HG03342 (cell line): ENCODE measurements at regions not wholly inside any gene's neighbourhood (a gene's known extent, or its start where the extent isn't known, plus 50 kb on each side); places are given as distances from the start of the nearest gene placed in this dataset.

Experiments used
- ATAC-seq: cut with Tn5 transposase; IDR thresholded peaks from one replicate; pipeline ENCODE4 v1.9.1; 2021; ENCODE audit warnings: mild to moderate bottlenecking, moderate library complexity; ENCODE audit not compliant: unreplicated experiment

DNA sequence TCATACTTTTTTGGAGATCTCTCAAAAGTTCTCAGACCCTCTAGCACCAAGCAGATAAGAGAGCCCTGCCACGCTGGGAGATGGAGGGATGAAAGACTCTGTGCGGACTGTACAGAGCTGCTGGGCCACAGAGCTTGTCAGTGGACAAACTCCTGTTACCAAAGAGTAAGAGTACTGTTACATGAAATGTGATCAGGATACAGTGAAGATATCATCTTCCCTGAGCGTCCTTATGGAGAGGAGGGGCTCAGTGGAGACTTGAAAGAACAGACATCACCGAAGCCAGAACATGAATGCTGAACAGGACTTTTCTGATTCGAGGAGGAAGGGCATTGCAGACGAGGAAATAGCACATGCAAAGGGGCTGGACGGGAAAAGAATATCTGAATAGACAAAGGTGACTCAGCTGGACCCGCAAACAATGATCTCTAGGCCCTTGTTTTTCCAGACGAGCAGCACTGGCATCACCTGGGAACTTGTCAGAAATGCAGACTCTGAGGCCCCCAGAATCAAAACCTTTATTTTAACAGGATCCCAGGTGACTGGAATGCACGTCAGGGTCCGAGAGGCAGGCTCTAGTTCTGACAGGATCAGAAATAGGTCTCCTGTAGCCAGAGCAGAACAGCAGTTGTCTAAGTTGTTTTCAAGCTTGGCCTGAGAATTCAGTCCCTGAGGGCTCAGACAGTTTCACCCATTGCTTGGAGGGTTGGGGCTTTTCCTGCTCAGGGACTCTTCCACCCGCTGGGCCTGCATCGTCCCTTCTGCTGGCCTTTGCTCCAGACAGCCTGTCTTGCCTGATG, 277.9 kb downstream of the RPLP1 start:
- no peak for ATAC-seq

DNA sequence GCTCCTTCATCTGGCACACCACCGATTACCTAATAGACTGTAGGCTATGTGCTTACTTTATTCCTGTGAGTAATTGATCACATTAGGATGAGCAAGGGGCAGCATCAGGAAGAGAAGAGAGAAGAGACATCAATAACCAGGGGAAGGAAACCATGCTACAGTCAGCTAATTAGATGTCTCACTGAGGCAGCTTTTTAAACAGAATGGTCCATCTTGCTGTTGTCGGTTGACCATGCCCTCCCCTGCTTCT, 278.4 kb downstream of the RPLP1 start:
- ATAC-seq: no peak

DNA sequence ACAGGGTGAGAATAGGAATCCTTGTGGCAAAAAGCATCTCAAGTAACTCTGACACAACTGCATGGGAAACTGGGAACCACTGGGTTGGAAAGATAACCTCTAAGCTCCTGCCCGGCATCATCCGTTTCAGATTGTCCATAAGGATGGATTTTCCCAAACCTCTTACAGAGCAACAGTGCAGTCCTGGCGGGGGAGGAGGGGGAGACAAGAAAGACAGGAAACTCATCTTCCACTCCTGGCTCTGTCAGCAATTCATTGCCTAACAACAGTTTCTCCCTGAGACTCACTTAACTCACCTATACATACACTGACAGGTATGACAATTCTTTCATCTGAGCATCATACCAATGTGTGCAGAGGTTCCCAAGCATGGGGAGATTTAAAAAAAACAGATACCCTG, 279.0 kb downstream of the RPLP1 start:
- ATAC-seq: no peak

DNA sequence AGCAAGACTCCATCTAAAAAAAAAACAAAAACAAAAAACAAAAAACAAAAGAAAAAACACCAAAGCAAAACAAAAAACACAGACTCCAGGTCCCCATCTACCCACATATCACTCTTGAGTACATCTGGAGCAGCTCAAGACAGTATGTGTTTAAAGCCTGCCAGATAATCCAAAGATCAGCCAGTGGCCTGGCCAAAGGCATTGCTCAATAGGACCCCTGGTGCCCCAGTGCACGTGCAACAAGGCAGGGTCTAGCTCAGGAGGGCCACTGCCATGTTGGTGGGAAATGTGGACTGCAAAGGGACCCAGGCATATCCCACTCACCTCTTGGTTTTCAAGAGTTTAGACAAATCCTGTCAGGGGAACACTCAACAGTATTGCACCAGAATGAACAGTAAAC, 279.5 kb downstream of the RPLP1 start:
- ATAC-seq: no peak

DNA sequence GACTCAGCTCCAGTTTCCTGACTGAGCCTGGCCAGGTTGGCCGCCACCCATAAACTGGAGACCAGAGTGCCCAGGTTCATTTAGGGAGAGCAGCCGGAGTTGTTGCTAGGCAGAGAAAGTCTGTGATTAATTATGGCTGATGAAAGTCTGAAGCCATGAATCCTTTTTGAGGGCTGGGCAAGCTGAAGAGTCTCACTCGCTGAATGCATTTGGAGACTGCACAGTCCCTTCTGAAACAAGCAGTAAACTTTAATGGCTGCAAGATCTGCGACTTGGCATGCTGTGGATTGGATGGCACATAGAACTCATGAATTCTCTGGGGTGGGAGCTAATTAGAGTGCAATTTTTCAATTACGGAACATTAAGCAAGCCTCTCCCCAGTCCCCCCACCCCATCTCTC, 282.1 kb downstream of the RPLP1 start:
- no peak for ATAC-seq

DNA sequence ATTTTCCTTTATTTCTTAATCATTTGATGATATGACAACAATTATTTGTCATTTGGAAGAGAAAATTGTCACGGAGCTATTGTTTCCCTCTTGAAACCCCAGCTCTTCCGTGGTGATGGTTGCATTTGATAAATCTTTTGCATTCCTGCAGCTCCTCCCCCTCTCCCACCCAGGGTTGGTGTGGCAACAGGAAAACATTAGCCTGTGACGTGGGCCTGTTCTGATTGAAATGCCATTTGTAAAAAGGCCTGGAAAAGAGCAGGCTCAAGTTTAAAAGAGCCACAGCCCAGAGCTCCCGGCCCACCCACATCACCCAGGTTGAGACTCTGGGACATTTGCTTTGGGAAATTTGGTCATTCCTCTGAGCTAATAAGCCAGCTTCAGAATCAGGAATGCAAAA, 282.5 kb downstream of the RPLP1 start:
- no peak for ATAC-seq

DNA sequence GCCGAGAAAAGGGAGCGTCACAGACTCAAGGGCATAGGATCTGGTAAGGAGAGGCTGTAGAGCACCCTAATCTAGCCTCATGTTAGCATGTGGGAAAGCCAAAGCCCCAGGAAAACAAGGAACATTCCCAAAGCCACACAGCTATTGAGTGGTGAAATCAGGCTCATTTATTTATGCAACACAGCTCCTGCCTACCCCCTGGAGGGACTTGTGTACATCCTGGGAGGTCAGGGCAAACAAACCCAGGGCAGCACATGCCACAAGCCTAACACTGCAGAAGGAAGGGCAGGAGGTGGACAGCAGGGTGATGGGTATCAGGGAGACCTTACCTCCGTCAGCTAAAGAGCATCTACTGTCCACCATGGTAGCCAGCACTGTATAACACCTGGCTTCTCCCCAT, 283.5 kb downstream of the RPLP1 start:
- ATAC-seq: no peak

DNA sequence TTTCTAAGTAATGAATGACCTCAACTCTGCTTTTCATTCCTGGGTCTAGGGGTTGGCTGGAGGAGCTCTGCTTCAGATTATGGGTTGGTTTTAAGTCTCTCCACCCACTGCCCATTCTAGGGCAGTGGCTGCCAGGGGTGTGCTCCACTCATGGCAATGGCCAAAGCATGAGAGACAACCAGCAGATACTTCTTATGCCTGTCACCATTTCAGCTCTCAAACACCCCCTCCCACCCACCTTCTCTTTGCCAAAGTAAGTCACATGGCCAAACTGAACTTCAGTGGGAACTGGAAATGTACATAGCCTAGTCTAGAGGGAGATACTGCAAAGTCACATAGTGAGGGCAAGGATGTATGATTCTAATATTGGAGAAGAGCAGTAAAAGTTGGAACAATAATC, 285.3 kb downstream of the RPLP1 start:
- ATAC-seq: no peak

DNA sequence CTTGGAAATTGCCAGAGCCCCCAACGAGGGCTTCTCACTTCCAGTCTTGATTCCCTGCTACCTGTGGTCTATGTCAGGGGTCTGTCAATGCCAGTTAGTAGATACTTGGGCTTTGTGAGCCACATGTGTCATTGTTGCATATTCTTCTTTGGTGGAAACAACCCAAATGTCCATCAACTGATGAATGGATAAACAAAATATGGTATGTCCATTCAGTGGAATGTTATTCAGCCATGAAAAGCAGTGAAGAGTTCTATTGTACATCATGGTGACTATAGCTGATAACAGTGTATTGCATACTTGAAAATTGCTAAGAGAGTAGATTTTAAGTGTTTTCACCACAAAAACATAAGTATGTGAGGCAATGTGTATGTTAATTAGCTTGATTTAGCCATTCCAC, 288.1 kb downstream of the RPLP1 start:
- ATAC-seq: no peak

DNA sequence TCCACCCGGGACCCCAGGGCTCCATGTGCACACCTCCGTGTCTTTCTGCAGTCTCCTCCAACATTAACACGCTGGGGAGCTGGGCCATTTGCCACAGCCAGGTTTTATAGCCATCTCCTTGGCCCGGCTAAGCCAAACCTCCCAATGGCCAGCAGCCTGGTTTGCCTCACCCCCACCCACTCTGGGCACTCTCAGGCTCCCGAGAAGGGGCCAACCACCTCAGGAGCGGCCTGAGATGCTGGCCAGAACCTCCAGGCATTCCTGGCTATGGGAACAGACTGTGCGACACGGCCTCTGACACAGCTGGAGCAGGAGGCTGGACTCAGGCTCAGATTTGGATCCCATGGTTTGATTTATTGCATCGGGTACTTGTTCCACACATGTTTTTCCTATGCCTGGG, 289.7 kb downstream of the RPLP1 start:
- ATAC-seq: no peak

DNA sequence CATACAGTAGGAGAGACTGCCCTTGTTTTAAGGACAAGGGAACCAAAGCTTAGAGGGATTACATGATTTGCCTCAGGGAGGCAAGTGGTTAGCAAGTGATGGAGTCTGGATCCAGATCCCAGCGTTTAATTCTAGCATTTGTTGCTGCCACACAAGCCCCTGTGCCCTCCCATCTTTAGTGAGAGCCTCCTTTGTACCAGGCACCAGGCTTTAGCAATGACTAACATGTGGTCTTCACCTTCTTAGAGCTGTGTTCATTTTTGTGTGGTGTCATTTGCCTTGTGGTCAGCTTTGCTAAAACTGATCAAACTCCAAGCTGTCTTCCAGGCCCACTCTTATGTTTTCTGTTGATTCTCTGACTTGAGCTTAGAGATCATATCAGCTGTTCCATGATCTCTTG, 290.5 kb downstream of the RPLP1 start:
- ATAC-seq: no peak

DNA sequence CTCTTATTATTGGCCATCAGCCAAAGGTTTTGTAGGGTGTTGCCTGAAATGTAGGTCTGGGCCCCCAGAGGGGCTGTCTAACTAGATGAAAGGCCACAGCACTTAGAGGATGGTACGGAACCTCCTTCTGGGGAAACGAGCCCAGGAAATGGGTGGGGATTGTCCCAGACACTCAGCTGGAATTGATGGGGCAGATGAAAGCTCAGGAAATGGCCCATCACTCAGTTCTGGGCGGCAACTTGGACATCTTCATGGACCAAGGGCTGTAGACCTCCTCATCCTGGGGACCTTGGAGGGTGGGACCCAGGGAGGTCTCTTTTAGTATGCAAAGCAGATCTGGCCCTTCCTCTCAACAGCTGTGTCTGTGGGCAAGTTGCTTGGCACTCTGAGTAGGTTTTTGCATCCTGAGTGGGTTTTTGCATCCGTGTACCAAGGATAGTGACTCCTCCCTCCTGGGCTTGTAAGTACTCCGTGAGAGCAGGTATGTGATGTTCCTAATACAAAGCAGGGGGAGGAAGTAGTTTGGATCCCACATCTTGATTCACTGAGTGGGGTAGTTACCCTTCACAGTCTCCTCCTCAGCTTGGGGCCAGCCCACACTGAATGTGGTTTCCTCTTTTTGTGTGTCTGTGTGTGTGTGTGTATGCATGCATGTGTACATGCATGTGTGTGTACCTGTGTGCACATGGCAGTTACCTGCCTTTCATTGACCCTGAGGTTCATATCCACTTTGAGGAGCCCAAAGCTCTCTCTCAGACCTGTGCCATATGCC, 292.0 kb downstream of the RPLP1 start:
- no peak for ATAC-seq

DNA sequence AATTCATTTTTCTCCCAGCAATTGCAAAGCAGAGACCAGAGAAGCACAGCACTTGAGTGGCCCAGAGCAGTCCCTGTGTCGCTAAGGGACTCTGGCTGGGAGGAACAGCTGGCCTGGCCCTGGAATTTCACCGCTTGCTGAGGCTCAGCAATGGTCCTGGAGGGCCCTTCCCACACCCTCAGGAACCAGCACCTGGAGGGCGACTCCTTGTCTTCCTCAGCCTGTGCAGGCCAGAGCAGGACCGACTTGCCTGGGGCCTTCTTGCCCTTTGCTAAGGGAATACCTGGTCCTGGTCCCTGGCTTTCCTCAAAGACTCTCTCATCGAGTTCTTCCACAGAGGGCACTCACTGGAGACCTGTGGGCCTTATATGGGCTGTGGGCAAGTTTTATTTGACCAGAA, 294.6 kb downstream of the RPLP1 start:
- ATAC-seq: no peak

DNA sequence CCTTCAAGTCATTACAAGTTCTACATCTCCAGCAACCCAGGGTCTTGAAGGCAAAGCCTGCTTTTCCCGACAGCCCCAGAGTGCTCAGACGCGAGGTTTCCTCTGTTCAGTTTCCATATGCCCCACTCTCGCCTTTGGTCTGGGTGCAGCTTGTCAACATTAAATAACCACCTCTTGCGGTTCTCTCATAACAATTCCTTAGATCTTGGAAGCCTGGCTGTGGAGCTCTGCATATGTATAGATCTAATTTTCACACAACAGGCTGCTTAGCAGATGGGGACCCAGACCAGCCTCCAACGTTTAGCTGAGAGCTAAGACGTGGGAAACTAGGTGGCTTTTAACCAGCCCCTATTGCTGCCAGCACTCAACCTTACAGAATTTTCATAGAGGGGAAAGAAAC, 295.5 kb downstream of the RPLP1 start:
- ATAC-seq: no peak

DNA sequence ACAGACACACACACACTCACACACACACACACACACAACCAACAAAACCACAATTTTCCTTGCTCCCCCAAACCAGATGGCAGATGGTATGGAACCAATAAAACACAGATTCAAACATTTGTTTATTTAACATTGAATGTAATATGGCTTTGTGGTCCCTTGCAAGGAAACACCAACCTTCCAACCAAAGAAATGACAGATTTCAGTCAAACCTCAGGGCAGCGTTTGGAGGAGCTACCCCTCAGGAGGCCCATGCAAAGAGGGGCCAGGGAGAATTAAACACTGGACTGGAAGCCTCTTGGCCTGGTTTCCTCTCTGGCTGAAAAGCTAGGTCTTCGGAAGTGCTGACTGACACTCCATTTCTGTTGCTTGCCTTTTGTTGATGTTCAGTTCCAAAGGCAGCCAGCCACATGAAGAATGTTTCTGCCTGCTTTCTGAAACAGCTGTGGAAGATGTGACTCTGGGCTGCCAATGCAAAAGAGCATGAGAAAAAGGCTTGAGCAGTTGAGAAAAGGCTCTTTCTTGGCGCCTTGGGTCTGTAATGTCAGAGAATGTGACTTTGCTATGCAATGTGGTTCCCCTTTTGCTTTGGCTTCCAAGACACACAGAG, 296.1 kb downstream of the RPLP1 start:
- no peak for ATAC-seq

DNA sequence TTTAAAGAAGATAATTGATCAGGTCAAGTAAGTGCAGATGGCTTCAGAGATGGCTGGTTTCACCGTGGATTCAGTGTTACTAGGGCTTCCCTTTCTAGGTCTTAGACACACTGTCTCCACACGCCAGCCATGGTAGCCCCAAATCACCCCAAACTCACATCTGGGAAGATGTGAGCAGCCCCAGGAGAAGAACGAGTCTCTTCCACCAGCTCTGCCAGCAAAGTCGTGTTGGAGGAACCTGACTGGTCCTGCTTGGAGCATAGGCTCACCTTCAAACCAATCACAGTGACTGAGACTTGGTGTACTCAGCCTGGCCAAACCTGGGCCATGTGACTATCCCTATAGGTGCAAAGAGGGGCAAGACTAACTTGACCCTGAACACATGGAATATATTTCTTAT, 296.7 kb downstream of the RPLP1 start:
- ATAC-seq: no peak

DNA sequence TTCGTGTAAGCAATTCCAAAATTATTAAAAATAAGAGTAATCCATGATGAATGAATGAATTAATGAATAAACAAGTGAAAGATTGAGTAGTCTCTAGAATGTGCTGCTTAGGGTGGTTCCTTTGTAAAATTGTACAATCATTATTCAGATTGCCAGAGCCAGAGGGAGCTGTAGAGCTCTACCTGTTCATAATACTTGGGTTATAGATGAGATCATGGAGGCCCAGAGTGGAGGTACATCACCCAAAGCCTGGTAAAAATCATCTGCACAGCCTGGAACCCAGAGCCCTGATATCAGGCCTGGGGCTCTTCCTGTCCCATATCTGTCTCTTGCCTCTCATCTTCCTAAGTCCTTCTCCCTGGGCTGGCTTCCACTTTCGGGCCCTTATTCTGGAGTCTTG, 297.2 kb downstream of the RPLP1 start:
- ATAC-seq: no peak

DNA sequence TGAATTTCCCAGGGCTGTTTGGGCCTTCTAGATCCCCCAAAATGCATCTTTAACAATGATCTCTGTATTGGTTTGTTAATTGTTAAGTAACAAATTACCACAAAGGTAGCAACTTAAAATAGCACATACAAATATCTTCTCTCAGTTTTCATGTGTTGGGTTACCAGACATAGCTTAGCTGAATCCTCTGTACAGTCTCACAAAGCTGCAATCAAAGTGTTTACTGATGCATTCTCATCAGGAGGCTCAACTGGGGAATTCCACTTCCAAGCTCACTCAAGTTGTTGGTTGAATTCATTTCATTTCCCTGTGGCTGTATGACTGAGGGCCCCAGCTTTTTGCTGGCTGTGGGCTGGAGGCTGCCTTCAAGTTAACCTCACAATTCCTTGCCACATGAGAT, 297.6 kb downstream of the RPLP1 start:
- no peak for ATAC-seq

DNA sequence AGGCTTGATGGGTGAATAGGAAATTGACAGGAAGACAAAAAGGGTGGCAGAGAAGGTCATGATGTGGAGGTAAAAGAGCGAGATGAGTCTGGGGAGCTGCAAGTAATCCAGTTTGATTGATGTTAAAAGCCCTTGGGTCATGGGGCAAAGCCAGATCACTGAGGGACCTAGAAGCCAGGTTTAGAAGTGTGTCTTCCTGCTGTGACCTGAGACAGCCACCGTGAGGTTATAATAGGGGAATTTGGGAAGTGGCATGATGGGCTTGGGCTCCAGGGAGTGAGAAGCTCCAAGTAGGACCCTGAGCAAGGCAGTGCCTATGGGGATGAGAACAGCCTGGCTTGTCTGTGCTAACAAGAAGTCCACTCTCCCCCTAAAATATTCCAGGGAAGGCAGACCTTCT, 298.5 kb downstream of the RPLP1 start:
- no peak for ATAC-seq

DNA sequence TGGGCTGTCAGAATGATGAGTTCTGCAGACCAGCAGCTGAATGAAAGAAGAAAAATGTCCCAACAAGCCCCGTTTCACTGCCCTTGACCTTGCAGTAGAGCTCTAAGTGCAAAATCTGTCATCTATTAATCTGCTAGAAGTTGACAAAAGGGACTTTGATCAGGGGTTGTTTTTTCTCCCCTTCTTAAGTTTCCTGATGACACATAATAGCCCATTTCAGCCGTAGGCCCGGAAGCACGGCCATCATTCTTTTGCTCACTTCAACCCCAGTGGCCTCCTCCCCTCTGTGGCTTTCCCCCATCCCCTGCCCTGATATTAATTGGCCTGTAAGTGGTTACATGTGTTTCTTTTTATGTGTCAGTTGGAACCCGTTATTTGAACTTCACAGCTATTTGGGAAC, 298.9 kb downstream of the RPLP1 start:
- no peak for ATAC-seq

DNA sequence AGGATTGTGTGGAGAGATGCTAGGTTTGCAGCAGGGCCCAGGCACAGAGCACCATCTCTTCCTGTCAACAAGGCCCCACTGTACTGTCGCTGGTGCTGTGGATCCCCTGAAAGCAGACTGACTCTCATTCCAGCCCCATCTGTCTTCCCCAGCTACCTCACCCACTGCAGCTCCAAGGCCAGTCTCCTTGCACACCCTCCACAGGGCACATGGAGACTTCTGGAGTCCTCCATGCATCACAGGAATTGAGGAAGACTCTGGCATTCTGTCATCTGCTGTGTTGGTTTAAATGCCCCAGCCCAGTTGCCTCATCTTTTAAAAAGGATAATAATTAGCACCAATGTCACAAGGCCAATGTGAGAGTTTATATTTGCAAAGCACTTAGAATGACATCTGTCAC, 301.2 kb downstream of the RPLP1 start:
- ATAC-seq: no peak

DNA sequence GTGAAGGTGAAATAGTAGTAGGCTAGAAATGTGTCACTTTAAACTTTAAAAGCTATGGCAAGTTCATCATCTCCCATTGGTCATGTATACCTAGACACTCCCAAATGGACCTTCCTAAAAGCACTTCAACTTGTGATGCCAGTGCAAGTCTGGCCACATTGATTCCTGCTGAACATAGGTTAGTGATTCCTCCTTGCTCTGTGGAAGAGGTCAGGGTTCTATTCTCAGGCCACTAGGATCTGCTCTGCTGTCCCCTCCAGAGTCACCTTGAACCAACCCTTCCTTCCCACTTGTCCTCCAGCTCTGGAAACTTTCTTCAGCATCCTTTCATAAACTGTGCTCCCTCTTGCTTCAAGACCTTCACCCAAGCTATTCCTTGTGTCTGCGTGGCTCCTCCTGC, 301.7 kb downstream of the RPLP1 start:
- ATAC-seq: no peak
